Left ventricle myocardium inferior (tissue), 1 donor: ENCODE measurements at regions not wholly inside any gene's neighbourhood (a gene's known extent, or its start where the extent isn't known, plus 50 kb on each side); places are given as distances from the start of the nearest gene placed in this dataset.

ENCODE experiments used
- DNase-seq: peaks from one replicate; pipeline ENCODE4 v3.0.0-alpha.2; 2020
- H3K27ac ChIP-seq: fragments of 200-600 bp; replicated peaks from 2 replicates; pipeline ENCODE4 v1.8.0; 2021
- H3K27me3 ChIP-seq: fragments of 200-600 bp; 2 replicates; pipeline ENCODE4 v1.8.0; 2021; ENCODE audit warnings: low read depth
- H3K36me3 ChIP-seq: fragments of 200-600 bp; 2 replicates; pipeline ENCODE4 v1.8.0; 2021
- H3K4me1 ChIP-seq: fragments of 200-600 bp; 2 replicates; pipeline ENCODE4 v1.8.0; 2021
- H3K4me3 ChIP-seq: fragments of 200-600 bp; 2 replicates; pipeline ENCODE4 v1.8.0; 2021; ENCODE audit warnings: mild to moderate bottlenecking, moderate library complexity
- H3K9me3 ChIP-seq: fragments of 200-600 bp; replicated peaks from 2 replicates; pipeline ENCODE4 v1.8.0; 2021
- CTCF ChIP-seq: fragments of 200-600 bp; IDR thresholded peaks from 2 replicates; pipeline ENCODE4 v1.8.0; 2021; ENCODE audit warnings: antibody characterized with exemption, mild to moderate bottlenecking, borderline replicate concordance
- intact Hi-C: fragments of 100-400 bp; cut with micrococcal nuclease; formaldehyde crosslinking; loops from one replicate; pipeline ENCODE4 v1.11.0; 2022
- donor health status: DM: no; HTN: yes; CAD: no; lungs with severe emphysema.

- Histone ChIP-seq H3K9me3 (no peaks in the 10 kb centered on the region), H3K27me3 (peaks cover 23% of the 10 kb centered on the region), H3K4me1 (peaks cover 5% of the 10 kb centered on the region), H3K4me3 (no peak overlapping the region), H3K36me3 (no peaks in the 10 kb centered on the region), H3K27ac (no peak overlapping the region)
- no peak for DNase-seq
- TF ChIP-seq CTCF = no peak
- intact Hi-C loops = no loop called here
Observed at GRCh38 chr2:216274194-216274840, 98.0 kb downstream of the MARCHF4 start.

- intact Hi-C loops = no loop called here
- no peaks in the 10 kb centered on the region for H3K9me3 ChIP-seq
- H3K36me3 ChIP-seq = no peaks in the 10 kb centered on the region
- no peak overlapping the region for H3K4me3 ChIP-seq
- no peak for DNase-seq
- H3K27me3 ChIP-seq = peaks cover 3% of the 10 kb centered on the region
- H3K4me1 ChIP-seq = no peaks in the 10 kb centered on the region
- no peak for TF ChIP-seq CTCF
- H3K27ac ChIP-seq = no peak overlapping the region
Observed at GRCh38 chr2:216261042-216261537, 111.2 kb downstream of the MARCHF4 start.

- Histone ChIP-seq H3K4me1 (no peaks in the 10 kb centered on the region), H3K36me3 (no peaks in the 10 kb centered on the region), H3K9me3 (no peaks in the 10 kb centered on the region), H3K4me3 (no peak overlapping the region), H3K27me3 (peaks cover 3% of the 10 kb centered on the region), H3K27ac (no peak overlapping the region)
- no peak for DNase-seq
- TF ChIP-seq CTCF = no peak
- intact Hi-C loops = no loop called here
Observed at GRCh38 chr2:216260629-216261028, 111.7 kb downstream of the MARCHF4 start.

GRCh38 chr2:216259081-216259480, 113.2 kb downstream of the MARCHF4 start:
- Histone ChIP-seq H3K4me3 (no peak overlapping the region), H3K9me3 (no peaks in the 10 kb centered on the region), H3K27ac (no peak overlapping the region), H3K4me1 (no peaks in the 10 kb centered on the region), H3K36me3 (no peaks in the 10 kb centered on the region), H3K27me3 (peaks cover 3% of the 10 kb centered on the region)
- intact Hi-C loops = no loop called here
- no peak for TF ChIP-seq CTCF
- DNase-seq = no peak

- TF ChIP-seq CTCF = no peak
- H3K36me3 ChIP-seq = no peaks in the 10 kb centered on the region
- H3K27me3 ChIP-seq = no peaks in the 10 kb centered on the region
- DNase-seq = no peak
- no peaks in the 10 kb centered on the region for H3K4me1 ChIP-seq
- H3K9me3 ChIP-seq = no peaks in the 10 kb centered on the region
- no peak overlapping the region for H3K27ac ChIP-seq
- intact Hi-C loops = no loop called here
- no peak overlapping the region for H3K4me3 ChIP-seq
Observed at GRCh38 chr2:216257089-216257488, 115.2 kb downstream of the MARCHF4 start.
